C4-2B (cell line): ENCODE measurements at regions not wholly inside any gene's neighbourhood (a gene's known extent, or its start where the extent isn't known, plus 50 kb on each side); places are given as distances from the start of the nearest gene placed in this dataset.

Source experiments
- CTCF ChIP-seq: fragments of 450-650 bp; conservative IDR thresholded peaks from 2 replicates; pipeline ENCODE4 v1.5.1; 2017; ENCODE audit warnings: mild to moderate bottlenecking
- ZFX ChIP-seq: fragments of 450-650 bp; IDR thresholded peaks from 2 replicates; pipeline ENCODE4 v1.6.1; 2017

- no peak for TF ChIP-seq CTCF
- TF ChIP-seq ZFX, result no peak
Measured at GRCh38 chr2:64875368-64875767, 113.8 kb upstream of the SLC1A4 start.
